Right renal cortex interstitium (tissue), 3 donors: ENCODE measurements at regions not wholly inside any gene's neighbourhood (a gene's known extent, or its start where the extent isn't known, plus 50 kb on each side); places are given as distances from the start of the nearest gene placed in this dataset.
"Not testable (repeated sequence)": the region's sequence is repeated elsewhere in the genome, so short reads cannot be mapped to it uniquely, and the experiment has no call there.

ENCODE experiments used
- DNase-seq, 3 donors: peaks; one replicate each; pipeline ENCODE4 v3.0.0-alpha.2; 2013; ENCODE audit warnings: low read depth in 3 of 3, low spot score in 2 of 3

DNA sequence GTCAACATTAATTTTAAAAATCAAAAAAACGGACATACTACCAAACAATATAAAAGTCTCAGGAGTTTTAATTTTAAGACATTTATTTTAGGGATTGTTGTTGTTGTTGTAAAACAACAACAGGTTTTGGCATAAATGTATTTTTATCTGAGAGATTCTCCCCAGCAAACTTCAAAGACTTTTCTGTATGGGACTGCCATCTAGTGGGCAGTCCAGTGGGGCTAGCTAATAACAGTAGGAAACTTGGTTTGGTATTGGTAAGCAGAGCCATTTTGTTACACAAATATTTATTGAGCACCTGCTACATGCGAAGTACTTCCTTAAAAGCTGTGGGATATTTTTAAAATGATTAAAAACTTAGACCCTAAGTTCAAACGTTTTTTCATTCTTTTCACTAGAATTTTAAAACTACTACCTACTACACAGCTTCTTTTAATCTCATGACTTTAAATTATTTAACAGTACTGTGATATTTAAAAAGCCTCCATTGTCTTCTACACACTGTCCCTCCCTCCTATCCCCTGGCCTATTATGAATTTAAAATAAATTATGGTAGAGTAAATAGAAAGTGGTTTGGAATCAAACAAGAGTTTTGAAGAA is 1028.4 kb upstream of the INTU start:
- peak in 1 of 3 donors; percentile 17 for DNase-seq

DNA sequence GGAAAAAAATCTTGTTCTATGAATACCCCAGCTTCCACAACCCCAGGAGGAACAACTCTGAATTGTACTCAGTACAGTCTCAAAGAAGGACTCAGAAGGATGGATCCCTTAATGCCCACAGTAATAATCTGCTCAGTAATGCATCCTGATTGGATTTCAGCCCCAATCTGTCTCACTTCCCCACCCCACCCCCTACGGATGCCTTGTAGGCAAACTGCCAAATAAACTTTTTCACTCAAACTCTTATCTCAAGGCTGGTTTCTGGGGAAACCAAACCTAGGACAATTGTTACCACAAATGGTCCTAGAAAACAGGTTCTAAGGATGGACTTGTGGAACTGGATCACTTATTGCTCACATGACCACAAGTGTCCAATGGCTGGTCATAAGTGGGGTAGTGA is 1021.8 kb upstream of the INTU start:
- no peak for DNase-seq

DNA sequence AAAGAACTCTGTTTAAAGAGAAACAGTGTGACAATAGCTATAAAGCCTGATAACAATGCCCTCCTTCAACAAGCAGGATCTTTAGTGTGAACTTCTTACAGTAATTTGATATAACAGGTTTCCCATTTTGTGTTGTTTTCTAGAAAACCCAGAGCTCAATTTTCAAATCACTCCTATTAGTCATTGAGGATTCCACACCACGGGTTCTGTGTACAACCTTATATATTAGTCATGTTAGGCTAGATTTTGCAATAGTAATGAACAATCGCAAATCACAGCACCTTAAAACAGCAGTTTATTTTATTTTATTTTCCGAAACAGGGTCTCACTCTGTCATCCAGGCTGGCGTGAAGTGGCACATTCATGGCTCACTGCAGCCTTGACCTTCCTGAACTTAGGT is 1020.9 kb upstream of the INTU start:
- no peak for DNase-seq

DNA sequence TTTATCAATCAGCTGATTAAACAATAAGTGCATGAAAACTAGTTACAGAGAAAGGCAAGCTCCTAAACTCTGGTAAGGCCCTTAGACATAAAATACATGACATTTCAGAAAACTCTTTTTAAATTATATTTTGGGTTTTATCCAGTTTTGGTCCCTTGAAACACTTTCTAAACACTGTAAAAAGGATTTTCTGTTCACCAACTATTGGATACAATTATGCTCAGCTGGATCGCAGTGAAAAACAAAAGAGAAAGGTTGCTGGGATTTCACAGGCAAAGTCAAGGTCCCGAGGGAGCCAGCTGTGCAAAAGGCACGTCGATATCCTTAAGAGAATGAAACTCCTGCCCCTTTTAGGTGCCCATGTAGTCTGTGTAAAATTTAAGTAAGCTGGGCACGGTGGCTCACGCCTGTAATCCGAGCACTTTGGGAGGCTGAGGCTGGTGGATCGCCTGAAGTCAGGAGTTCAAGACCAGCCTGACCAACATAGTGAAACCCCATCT is 1018.4 kb upstream of the INTU start:
- no peak for DNase-seq

DNA sequence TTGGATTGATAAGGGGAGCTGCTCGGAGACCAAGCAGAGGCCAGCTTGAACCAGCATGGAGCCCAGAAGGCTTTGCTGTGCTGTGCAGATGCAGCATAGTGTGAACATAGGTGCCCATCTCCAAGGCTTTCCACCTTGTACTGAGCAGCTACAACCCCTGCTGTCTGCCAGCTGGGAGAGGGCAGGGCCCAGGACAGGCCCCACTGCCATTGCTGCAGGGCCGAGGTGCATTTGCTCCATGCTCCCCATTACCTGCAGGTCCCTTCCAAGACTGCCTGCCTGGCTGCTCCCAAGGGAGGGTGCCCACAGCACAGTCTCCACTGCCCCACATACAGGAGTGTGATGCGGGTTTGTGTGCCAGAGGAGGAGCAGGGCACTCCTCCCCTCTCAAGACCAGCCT is 1016.0 kb upstream of the INTU start:
- DNase-seq, result no peak

DNA sequence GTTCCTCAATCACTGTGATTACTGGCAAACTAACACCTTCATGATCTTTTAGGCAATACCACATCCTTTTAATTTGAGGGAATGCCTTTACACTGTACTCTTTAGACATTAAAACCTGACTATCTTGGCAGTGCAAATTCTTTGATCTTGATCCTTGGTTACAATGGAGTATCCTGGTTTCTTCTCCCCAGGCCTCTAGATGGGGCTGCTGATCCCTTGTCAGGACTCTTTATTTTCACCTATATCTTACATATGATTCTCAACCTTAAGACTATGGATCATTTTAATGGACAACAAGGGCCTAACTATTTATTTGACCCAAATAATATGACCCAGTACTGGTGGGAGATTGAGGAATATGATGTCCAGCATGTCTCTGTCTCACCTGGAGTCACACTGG is 1005.5 kb upstream of the INTU start:
- no peak for DNase-seq

DNA sequence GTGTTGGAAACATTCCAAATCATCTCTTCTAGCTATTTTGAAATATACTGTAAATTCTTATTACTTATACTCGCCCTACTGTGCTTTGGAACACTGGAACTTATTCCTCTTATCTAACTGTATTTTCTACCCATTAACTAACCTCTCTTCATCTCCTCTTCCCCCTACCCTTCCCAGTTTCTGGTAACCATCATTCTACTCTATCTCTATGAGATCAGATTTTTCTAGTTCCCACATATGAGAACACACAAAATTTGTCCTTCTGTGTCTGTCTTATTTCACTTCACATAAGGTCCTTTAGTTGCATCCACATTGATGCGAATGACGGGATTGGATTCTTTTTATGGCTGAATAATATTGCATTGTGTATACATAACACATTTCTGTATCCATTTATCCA is 1003.8 kb upstream of the INTU start:
- no peak for DNase-seq

DNA sequence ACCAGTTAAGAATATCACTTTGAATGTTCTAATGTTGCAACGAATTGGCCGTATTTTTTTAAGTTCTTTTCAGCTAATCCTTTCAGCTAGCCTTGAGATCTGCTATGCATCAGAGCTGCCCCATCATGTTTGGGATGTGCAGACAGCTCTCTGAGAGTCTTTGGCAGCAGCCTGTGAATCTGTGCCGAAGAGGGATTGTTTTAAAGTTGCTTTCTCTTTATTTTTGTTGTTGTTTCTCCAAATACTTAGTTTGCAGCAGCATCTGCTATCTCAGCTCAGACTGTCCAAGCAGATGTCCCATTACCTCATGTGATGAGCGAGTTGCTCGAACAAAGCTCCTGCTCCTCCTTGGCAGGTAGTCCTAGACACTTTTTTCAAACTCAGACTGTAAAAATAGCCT is 1002.5 kb upstream of the INTU start:
- no peak for DNase-seq

DNA sequence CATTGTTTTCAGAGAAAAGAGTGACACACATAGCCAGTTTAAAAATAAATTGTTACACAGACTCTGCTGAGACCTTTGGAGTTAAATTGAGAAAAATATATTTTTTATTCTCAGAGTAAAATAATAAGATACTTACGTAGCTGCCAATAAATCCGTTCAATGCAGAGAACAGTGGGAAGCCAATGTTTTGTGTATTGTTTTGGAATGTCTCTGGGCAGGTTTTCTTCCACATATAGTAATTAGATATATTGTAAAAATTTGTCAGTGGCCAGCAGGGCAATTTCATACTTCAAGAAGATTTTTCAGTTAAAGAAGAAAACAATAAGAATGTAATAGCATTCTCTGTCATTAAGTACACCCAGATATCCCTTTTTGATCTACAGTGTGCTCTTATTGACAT is 999.5 kb upstream of the INTU start:
- DNase-seq, result no peak

DNA sequence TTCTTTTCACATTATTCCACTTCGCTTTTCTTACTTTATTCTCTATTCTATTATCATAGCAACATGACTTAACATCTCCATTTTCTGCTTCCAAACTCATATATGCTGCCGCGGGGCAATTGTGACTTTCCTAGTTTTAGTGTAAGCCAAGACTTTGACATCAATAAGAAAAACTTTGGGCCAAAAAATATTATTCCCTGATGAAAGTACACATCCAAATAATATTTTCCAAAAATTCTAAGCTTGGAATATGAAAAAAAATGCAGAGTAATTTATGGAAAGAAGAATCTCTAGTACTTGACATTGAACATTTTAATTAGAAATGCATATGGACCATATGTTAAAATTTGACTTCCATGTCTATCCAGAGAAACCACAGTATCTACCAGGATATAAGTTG is 995.1 kb upstream of the INTU start:
- no peak for DNase-seq

DNA sequence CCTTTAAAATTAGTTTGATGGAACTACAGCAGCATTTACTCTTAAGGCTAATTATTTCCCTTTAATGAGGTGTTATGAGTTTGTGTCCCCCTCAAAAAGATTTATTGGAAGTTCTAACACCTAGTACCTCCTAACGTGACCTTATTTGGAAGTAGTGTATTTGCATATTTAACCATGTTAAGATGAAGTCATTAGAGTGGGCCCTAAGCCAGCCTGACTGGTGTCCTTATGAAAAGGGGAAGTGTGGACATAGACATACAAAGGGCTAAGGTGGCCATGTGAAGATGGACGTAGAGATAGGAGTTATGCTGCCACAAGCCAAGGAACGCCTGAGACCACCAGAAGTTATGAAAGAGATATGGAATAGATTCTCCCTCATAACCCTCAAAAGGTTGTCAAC is 985.4 kb upstream of the INTU start:
- DNase-seq, result no peak

DNA sequence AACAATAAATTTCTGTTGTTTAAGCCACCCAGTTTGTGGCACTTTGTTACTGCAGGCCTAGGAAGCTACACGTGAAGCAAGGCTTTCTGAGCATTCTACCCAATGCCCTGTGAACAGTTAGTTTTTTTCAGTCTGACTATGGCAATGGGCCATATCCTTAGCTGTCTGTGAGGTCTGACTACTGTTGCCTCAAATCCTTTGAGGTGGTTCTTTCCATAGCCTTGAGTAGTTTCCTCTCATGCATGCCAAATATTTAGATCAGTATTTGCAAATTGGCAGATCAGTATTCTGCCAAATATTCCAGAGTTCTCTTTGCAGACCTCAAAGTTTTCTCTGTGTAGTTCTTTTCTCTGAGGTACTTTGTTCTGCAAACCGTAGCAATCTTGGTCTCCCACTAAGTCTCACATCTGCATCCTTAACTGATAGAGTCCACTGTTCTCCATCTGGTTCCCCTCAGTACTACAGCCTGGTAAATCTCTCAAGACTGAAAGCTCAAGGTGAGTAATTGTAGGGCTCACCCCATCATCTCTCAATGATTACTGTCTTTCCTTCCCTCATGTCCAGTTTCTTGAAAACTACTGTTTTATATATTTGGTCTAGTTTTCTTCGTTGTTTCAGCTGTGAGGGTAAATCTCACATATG is 984.9 kb upstream of the INTU start:
- DNase-seq, result no peak

DNA sequence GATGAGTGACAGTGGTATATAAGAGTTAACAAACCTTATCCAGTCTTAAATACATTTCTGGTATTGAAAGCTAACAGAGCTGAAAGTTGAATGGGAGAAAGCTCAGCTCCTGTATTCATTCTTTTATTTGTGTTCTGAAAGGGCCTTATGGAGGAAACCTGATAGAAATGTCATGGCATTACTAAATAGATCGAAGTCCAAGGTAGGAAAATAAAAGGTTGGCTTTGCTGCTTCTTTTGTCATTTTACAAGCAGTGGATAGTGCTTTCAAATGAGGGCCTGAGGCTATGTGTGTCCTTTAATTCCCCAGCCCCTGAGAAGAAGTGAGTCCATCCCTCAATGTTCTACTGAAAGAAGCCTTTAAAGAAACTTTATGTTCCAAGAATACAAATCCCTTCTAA is 974.3 kb upstream of the INTU start:
- DNase-seq, result no peak

DNA sequence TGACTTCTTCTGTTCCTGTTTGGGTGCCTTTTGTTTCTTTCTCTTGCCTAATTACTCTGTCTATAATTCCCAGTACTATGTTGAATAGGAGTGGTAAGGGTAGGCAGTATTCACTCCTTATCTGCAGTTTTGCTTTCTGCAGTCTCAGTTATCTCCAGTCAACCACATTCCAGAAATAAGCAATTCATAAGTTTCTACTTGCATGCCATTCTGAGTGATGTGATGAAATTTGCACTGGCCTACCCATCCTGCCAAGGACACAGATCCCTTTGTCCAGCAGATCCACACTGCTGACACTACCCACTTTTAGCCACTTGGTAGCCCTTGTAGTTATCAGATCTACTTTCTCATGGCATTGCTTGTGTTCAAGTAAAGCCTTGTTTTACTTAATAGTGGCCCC is 971.6 kb upstream of the INTU start:
- DNase-seq, result no peak

DNA sequence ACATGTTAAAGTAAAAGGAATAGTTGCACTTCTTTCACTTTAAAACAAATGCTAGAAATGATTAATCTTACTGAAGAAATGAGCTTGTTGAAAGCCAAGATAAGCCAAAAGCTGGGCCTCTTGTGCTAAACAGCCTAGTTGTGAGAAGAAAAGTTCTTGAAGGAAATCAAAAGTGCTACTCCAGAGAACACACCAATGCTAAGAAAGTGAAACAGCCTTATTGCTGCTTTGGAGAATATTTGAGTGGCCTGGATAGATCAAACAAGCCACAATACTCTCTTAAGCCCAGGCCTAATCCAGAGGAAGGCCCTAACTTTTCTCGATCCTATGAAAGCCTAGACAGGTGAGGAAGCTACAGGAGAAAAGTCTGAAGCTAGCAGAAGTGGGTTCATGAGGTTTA is 967.9 kb upstream of the INTU start:
- DNase-seq, result no peak

DNA sequence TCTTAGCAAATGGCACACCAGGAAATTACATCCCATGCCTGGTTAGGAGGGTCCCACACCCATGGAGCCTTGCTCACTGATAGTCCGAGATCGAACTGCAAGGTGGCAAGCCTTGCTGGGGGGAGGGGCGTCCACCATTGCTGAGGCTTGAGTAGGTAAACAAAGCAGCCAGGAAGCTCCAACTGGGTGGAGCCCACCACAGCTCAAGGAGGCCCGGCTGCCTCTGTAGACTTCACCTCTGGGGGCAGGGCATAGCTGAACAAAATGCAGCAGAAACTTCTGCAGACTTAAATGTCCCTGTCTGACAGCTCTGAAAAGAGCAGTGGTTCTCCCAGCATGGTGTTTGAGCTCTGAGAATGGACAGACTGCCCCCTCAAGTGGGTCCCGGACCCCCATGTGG is 962.7 kb upstream of the INTU start:
- not testable (repeated sequence) for DNase-seq

DNA sequence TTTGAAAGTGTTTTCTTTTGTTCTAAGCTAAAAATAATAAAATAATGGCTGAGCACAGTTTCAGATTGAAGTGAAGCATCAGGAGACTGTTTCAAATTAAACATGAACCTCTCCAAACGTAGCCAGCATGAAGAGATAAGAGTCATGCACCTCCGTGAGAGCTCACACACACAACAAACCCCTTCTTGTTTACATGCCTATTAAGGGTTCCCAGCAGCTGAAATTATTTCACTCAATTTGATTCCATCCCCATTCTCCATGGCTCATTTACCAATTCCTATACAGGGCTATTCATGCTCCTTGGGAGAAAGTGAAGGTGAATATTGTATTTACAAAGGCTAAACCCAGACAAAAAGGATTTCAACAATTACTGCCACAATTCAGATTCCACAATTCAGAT is 954.1 kb upstream of the INTU start:
- DNase-seq, result no peak

DNA sequence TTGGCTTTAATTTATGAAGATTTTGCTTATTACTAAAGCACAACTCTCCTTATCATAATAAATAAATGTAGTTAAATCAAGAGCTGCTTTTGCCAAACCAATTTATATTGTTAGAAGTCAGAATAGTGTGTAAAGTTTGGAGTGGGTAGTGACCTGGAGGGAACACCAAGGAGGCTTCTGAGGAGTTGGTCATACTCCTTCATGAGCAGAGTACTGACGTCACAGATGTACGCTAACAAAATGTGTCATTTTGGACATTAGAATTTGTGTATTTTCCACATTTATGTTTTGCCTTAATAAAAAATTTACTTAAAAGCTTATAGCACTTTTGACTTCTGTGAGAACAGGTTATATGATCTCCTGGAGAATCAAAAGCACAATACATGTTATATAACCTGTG is 953.5 kb upstream of the INTU start:
- DNase-seq, result no peak

DNA sequence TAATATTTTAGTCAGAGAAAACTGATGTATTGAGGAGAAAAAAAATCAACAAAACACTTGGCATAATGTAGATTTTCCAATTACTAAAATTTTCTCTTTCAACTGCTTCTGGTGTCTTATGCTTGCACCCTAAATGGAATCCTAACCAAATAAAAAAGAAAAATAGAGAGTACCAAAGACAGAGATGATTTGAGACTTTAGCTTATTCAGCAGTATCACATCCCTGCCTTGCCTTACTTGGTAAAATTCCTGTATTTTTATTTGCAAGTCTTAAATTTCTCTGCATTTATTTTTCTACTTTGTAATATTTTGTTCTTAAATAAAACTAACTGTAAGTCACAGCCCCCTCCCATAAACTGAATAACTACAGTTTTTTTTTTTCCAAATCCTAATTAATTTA is 950.5 kb upstream of the INTU start:
- DNase-seq, result no peak

DNA sequence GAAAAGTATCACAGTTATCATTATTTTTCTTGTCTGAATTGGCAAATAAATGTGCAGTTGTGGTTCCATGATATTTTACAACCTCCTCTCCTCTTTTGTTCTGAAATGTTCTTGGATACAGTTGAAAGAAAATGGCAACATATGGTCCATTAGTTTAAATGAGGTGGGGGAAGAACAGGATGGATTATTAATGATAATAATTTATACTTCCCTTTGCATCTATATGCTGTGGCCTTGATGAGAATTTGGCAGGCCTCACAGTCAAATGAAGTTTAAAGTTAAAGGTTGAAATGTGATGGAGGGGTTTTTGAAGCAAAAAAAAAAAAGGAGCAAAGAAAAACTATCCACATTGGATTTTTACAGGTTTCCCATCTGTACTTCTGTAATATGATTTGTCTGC is 946.3 kb upstream of the INTU start:
- no peak for DNase-seq

DNA sequence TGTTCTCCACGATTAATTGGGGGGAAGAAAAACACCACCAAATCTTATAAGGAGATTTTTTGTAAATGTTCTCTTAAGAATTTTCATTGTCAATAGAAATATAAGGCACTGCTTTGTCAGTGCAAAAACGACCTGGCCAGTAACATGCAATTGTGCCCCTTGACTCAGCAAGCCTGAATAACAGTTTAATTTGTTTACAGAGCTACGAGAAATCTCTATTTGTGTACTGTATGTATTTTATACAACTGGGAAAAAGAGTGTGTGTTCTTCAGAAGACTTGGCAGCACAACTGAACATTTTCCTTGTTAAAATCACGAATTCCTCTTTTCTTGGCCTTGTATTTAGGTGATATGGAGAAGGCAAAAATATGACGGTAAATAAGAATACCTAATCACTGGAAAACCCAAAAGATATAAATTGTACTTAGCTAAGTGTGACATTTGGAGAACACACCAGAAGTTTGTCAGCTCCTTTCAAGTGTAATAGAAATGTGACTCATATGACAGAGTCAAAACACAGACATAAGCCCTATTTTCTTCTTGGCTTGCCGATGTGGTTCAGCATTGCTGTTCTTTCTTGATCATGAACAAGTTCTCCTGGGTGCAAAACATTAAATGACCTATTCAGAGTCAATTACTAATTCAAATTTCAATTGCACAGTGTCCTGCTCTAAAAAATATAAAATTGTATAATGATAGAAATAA is 945.0 kb upstream of the INTU start:
- DNase-seq, result no peak

DNA sequence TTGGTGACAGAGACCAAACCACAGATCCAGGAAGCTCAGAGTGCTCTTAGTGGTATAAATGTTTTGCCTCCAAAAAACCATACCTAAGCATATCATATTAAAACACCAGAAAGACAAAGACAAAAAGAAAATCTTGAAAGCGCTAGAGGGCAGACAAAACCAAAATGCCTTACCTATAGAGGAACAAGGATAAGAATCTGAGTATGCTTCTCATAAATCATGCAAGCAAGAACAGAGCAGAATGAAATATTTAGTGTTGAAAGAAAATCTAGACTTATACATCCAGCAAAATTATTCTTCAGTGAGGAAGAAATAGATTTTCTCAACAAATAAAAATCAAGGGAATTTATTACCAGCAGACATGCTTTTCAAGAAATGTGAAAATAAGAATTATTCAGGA is 941.0 kb upstream of the INTU start:
- no peak for DNase-seq
